ENCODE measurements at regions not wholly inside any gene's neighbourhood (a gene's known extent, or its start where the extent isn't known, plus 50 kb on each side); places are given as distances from the start of the nearest gene placed in this dataset.
"Not testable (repeated sequence)": the region's sequence is repeated elsewhere in the genome, so short reads cannot be mapped to it uniquely, and the experiment has no call there.

GRCh38 chr20:60191014-60191413 is 232.8 kb downstream of the CDH26 start:
- no peak for DNase-seq
- Histone ChIP-seq H3K4me3 (ENCODE audit: insufficient read depth, low read depth, low read length) (no peak overlapping the region), H3K27me3 (ENCODE audit: control insufficient read depth, insufficient read depth, low read length) (no peaks in the 10 kb centered on the region), H3K36me3 (replicated peaks; ENCODE audit: control insufficient read depth, insufficient read depth, low read length) (no peaks in the 10 kb centered on the region)

- Histone ChIP-seq H3K27me3 (ENCODE audit: control insufficient read depth, insufficient read depth, low read length) (no peaks in the 10 kb centered on the region), H3K4me3 (ENCODE audit: insufficient read depth, low read depth, low read length) (no peak overlapping the region), H3K36me3 (replicated peaks; ENCODE audit: control insufficient read depth, insufficient read depth, low read length) (no peaks in the 10 kb centered on the region)
- DNase-seq: no peak
Observed at GRCh38 chr20:60192326-60192725, 234.1 kb downstream of the CDH26 start.

- not testable (repeated sequence) for DNase-seq; H3K4me3 ChIP-seq (ENCODE audit: insufficient read depth, low read depth, low read length); H3K36me3 ChIP-seq (replicated peaks; ENCODE audit: control insufficient read depth, insufficient read depth, low read length); H3K27me3 ChIP-seq (ENCODE audit: control insufficient read depth, insufficient read depth, low read length)
Observed at GRCh38 chr20:60199132-60199531, 240.9 kb downstream of the CDH26 start.

- DNase-seq: no peak
- Histone ChIP-seq H3K27me3 (ENCODE audit: control insufficient read depth, insufficient read depth, low read length) (no peaks in the 10 kb centered on the region), H3K4me3 (ENCODE audit: insufficient read depth, low read depth, low read length) (no peak overlapping the region), H3K36me3 (replicated peaks; ENCODE audit: control insufficient read depth, insufficient read depth, low read length) (no peaks in the 10 kb centered on the region)
Observed at GRCh38 chr20:60199866-60200265, 241.6 kb downstream of the CDH26 start.

- Histone ChIP-seq H3K36me3 (replicated peaks; ENCODE audit: control insufficient read depth, insufficient read depth, low read length) (no peaks in the 10 kb centered on the region), H3K4me3 (ENCODE audit: insufficient read depth, low read depth, low read length) (no peak overlapping the region), H3K27me3 (ENCODE audit: control insufficient read depth, insufficient read depth, low read length) (no peaks in the 10 kb centered on the region)
- DNase-seq: no peak
Observed at GRCh38 chr20:60200305-60200918, 242.2 kb downstream of the CDH26 start.

- Histone ChIP-seq H3K36me3 (replicated peaks; ENCODE audit: control insufficient read depth, insufficient read depth, low read length) (no peaks in the 10 kb centered on the region), H3K4me3 (ENCODE audit: insufficient read depth, low read depth, low read length) (no peak overlapping the region), H3K27me3 (ENCODE audit: control insufficient read depth, insufficient read depth, low read length) (no peaks in the 10 kb centered on the region)
- DNase-seq: no peak
Observed at GRCh38 chr20:60201198-60201835, 243.1 kb downstream of the CDH26 start.

GRCh38 chr20:60202046-60202445 is 243.8 kb downstream of the CDH26 start:
- no peak overlapping the region for H3K4me3 ChIP-seq (ENCODE audit: insufficient read depth, low read depth, low read length)
- no peak for DNase-seq
- no peaks in the 10 kb centered on the region for H3K27me3 ChIP-seq (ENCODE audit: control insufficient read depth, insufficient read depth, low read length)
- no peaks in the 10 kb centered on the region for H3K36me3 ChIP-seq (replicated peaks; ENCODE audit: control insufficient read depth, insufficient read depth, low read length)

- no peaks in the 10 kb centered on the region for H3K36me3 ChIP-seq (replicated peaks; ENCODE audit: control insufficient read depth, insufficient read depth, low read length)
- DNase-seq: no peak
- H3K4me3 ChIP-seq (ENCODE audit: insufficient read depth, low read depth, low read length): no peak overlapping the region
- no peaks in the 10 kb centered on the region for H3K27me3 ChIP-seq (ENCODE audit: control insufficient read depth, insufficient read depth, low read length)
Observed at GRCh38 chr20:60203451-60203850, 245.2 kb downstream of the CDH26 start.

- no peaks in the 10 kb centered on the region for H3K27me3 ChIP-seq (ENCODE audit: control insufficient read depth, insufficient read depth, low read length)
- no peak overlapping the region for H3K4me3 ChIP-seq (ENCODE audit: insufficient read depth, low read depth, low read length)
- no peaks in the 10 kb centered on the region for H3K36me3 ChIP-seq (replicated peaks; ENCODE audit: control insufficient read depth, insufficient read depth, low read length)
- DNase-seq: no peak
Observed at GRCh38 chr20:60204601-60205000, 246.4 kb downstream of the CDH26 start.

GRCh38 chr20:60206259-60206658 is 248.0 kb downstream of the CDH26 start:
- Histone ChIP-seq H3K27me3 (ENCODE audit: control insufficient read depth, insufficient read depth, low read length) (no peaks in the 10 kb centered on the region), H3K36me3 (replicated peaks; ENCODE audit: control insufficient read depth, insufficient read depth, low read length) (no peaks in the 10 kb centered on the region), H3K4me3 (ENCODE audit: insufficient read depth, low read depth, low read length) (no peak overlapping the region)
- peak; percentile 73 for DNase-seq

GRCh38 chr20:60209048-60209447 is 250.8 kb downstream of the CDH26 start:
- DNase-seq: no peak
- Histone ChIP-seq H3K4me3 (ENCODE audit: insufficient read depth, low read depth, low read length) (no peak overlapping the region), H3K27me3 (ENCODE audit: control insufficient read depth, insufficient read depth, low read length) (no peaks in the 10 kb centered on the region), H3K36me3 (replicated peaks; ENCODE audit: control insufficient read depth, insufficient read depth, low read length) (no peaks in the 10 kb centered on the region)

GRCh38 chr20:60210779-60211617 is 252.8 kb downstream of the CDH26 start:
- Histone ChIP-seq H3K27me3 (ENCODE audit: control insufficient read depth, insufficient read depth, low read length) (no peaks in the 10 kb centered on the region), H3K36me3 (replicated peaks; ENCODE audit: control insufficient read depth, insufficient read depth, low read length) (no peaks in the 10 kb centered on the region)
- DNase-seq: peak; percentile 68

GRCh38 chr20:60211618-60212463 is 253.6 kb downstream of the CDH26 start:
- Histone ChIP-seq H3K36me3 (replicated peaks; ENCODE audit: control insufficient read depth, insufficient read depth, low read length) (no peaks in the 10 kb centered on the region), H3K27me3 (ENCODE audit: control insufficient read depth, insufficient read depth, low read length) (no peaks in the 10 kb centered on the region), H3K4me3 (ENCODE audit: insufficient read depth, low read depth, low read length) (no peak overlapping the region)
- no peak for DNase-seq

More at GRCh38 chr20:60210779-60211617, 252.8 kb downstream of the CDH26 start:
- H3K4me3 ChIP-seq (ENCODE audit: insufficient read depth, low read depth, low read length): no peak overlapping the region

GRCh38 chr20:60212695-60213094 is 254.5 kb downstream of the CDH26 start:
- Histone ChIP-seq H3K27me3 (ENCODE audit: control insufficient read depth, insufficient read depth, low read length) (no peaks in the 10 kb centered on the region), H3K36me3 (replicated peaks; ENCODE audit: control insufficient read depth, insufficient read depth, low read length) (no peaks in the 10 kb centered on the region), H3K4me3 (ENCODE audit: insufficient read depth, low read depth, low read length) (no peak overlapping the region)
- no peak for DNase-seq

Data from H7 (cell line).